Thoracic aorta (tissue), 2 donors: ENCODE measurements at regions not wholly inside any gene's neighbourhood (a gene's known extent, or its start where the extent isn't known, plus 50 kb on each side); places are given as distances from the start of the nearest gene placed in this dataset.
A peak's percentile ranks its signal among the peaks of the same experiment; 100 is the strongest.

ENCODE experiments used
- ATAC-seq: fragments of 150-250 bp; one replicate; pipeline ENCODE4 v1.8.0; 2017; ENCODE audit warnings: low read depth; ENCODE audit not compliant: insufficient number of reproducible peaks, low FRiP score
- DNase-seq: peaks from one replicate; pipeline ENCODE4 v3.0.0-alpha.2; 2020; ENCODE audit warnings: low spot score
- H3K27ac ChIP-seq, 2 donors: fragments of 200-600 bp; sonication (generic); 1 replicate in 1 of 2; 2 replicates in 1 of 2; pipeline ENCODE4 v1.5.1; 2016; ENCODE audit warnings: mild to moderate bottlenecking in 2 of 2, moderate library complexity in 2 of 2
- H3K27me3 ChIP-seq: fragments of 200-600 bp; sonication (generic); replicated peaks from 2 replicates; pipeline ENCODE4 v1.6.0; 2016; ENCODE audit warnings: mild to moderate bottlenecking; ENCODE audit not compliant: insufficient read depth
- H3K36me3 ChIP-seq: fragments of 200-600 bp; sonication (generic); one replicate; pipeline ENCODE4 v1.5.1; 2016
- H3K4me1 ChIP-seq, 2 donors: fragments of 200-600 bp; sonication (generic); 1 replicate in 1 of 2; 2 replicates in 1 of 2; pipeline versions ENCODE4 v1.5.1 to v1.6.0; 2016; ENCODE audit warnings: low read depth in 2 of 2, mild to moderate bottlenecking in 1 of 2; ENCODE audit not compliant: control insufficient read depth in 1 of 2
- H3K4me3 ChIP-seq: fragments of 200-600 bp; sonication (generic); 2 replicates; pipeline ENCODE4 v1.5.1; 2016; ENCODE audit warnings: mild to moderate bottlenecking
- H3K9me3 ChIP-seq: fragments of 200-600 bp; sonication (generic); 2 replicates; pipeline ENCODE4 v1.5.1; 2016
- CTCF ChIP-seq: fragments of 200-600 bp; sonication (generic); IDR thresholded peaks from one replicate; pipeline ENCODE4 v1.5.1; 2019; ENCODE audit warnings: antibody characterized with exemption

GRCh38 chr11:10625281-10625981, 57.0 kb upstream of the LYVE1 start:
- no peak for TF ChIP-seq CTCF
- ATAC-seq, result no peak
- H3K4me3 ChIP-seq, result no peak overlapping the region
- H3K36me3 ChIP-seq, result peaks cover 57% of the 10 kb centered on the region
- no peak for DNase-seq
- H3K9me3 ChIP-seq, result no peaks in the 10 kb centered on the region
- peak overlapping the region; percentile 94 to 95 for H3K27ac ChIP-seq
- no peaks in the 10 kb centered on the region for H3K27me3 ChIP-seq
- H3K4me1 ChIP-seq, result peaks cover 41 to 85% of the 10 kb centered on the region in 2 donors

GRCh38 chr11:10623797-10624761, 55.6 kb upstream of the LYVE1 start:
- H3K9me3 ChIP-seq, result no peaks in the 10 kb centered on the region
- ATAC-seq (no peak), DNase-seq (no peak)
- H3K4me3 ChIP-seq, result no peak overlapping the region
- peaks cover 45% of the 10 kb centered on the region for H3K36me3 ChIP-seq
- peak overlapping the region; percentile 94 to 95 for H3K27ac ChIP-seq
- peak; percentile 39 for TF ChIP-seq CTCF
- H3K4me1 ChIP-seq, result peaks cover 52 to 88% of the 10 kb centered on the region in 2 donors
- H3K27me3 ChIP-seq, result no peaks in the 10 kb centered on the region

- ATAC-seq (no peak), DNase-seq (no peak)
- Histone ChIP-seq H3K27me3 (no peaks in the 10 kb centered on the region), H3K9me3 (no peaks in the 10 kb centered on the region), H3K27ac (peak overlapping the region; percentile 94 to 95), H3K4me1 (peaks cover 61 to 89% of the 10 kb centered on the region in 2 donors), H3K36me3 (peaks cover 37% of the 10 kb centered on the region), H3K4me3 (no peak overlapping the region)
- no peak for TF ChIP-seq CTCF
These were observed 54.7 kb upstream of the LYVE1 start for GRCh38 chr11:10622957-10623791.

GRCh38 chr11:10622108-10622507, 53.6 kb upstream of the LYVE1 start:
- no peaks in the 10 kb centered on the region for H3K9me3 ChIP-seq
- ATAC-seq (no peak), DNase-seq (no peak)
- no peaks in the 10 kb centered on the region for H3K27me3 ChIP-seq
- peaks cover 64 to 89% of the 10 kb centered on the region in 2 donors for H3K4me1 ChIP-seq
- H3K27ac ChIP-seq, result peak overlapping the region; percentile 94 to 95
- H3K4me3 ChIP-seq, result no peak overlapping the region
- peaks cover 26% of the 10 kb centered on the region for H3K36me3 ChIP-seq
- TF ChIP-seq CTCF, result no peak
